OCI-LY3 (cell line): ENCODE measurements at regions not wholly inside any gene's neighbourhood (a gene's known extent, or its start where the extent isn't known, plus 50 kb on each side); places are given as distances from the start of the nearest gene placed in this dataset.

Source experiments
- H2AFZ ChIP-seq: fragments of 200-600, 300-600 bp; shearing (Covaris generic); 2 replicates; pipeline ENCODE4 v1.6.0; 2014; ENCODE audit warnings: antibody characterized with exemption, low read depth, low read length
- H3K27ac ChIP-seq: fragments of 200-600, 300-600 bp; sonication (generic); 2 replicates; pipeline ENCODE4 v1.5.1; 2014; ENCODE audit warnings: mild to moderate bottlenecking, low read length, moderate library complexity, mixed read lengths
- H3K27me3 ChIP-seq: fragments of 200-600, 300-600 bp; sonication (generic); 2 replicates; pipeline ENCODE4 v1.6.1; 2014; ENCODE audit warnings: low read depth, low read length, mixed read lengths
- H3K36me3 ChIP-seq: fragments of 200-600, 300-600 bp; sonication (generic); replicated peaks from 2 replicates; pipeline ENCODE3; 2014; ENCODE audit warnings: low read depth, low read length, mixed read lengths
- H3K4me1 ChIP-seq: fragments of 300-600, 200-600 bp; sonication (generic); 2 replicates; pipeline ENCODE4 v1.6.1; 2014; ENCODE audit warnings: low read length, mixed read lengths
- H3K4me2 ChIP-seq: fragments of 200-600, 300-600 bp; sonication (generic); 2 replicates; pipeline ENCODE4 v1.6.1; 2014; ENCODE audit warnings: low read length, mixed read lengths
- H3K4me3 ChIP-seq: fragments of 300-600, 200-600 bp; sonication (generic); 2 replicates; pipeline ENCODE4 v1.5.1; 2014; ENCODE audit warnings: antibody characterized with exemption, mild to moderate bottlenecking, low read length, moderate library complexity
- H3K79me2 ChIP-seq: fragments of 300-600, 200-600 bp; shearing (Covaris generic); 2 replicates; pipeline ENCODE4 v1.6.1; 2014; ENCODE audit warnings: mild to moderate bottlenecking, low read length, mixed read lengths
- H3K9ac ChIP-seq: fragments of 300-600, 200-600 bp; shearing (Covaris generic); 2 replicates; pipeline ENCODE4 v1.6.0; 2014; ENCODE audit warnings: mild to moderate bottlenecking, low read length, moderate library complexity
- H3K9me3 ChIP-seq: fragments of 200-600, 300-600 bp; shearing (Covaris generic); 2 replicates; pipeline ENCODE4 v1.6.1; 2014; ENCODE audit warnings: low read length, mixed read lengths; ENCODE audit not compliant: insufficient read depth
- H4K20me1 ChIP-seq: fragments of 200-600, 300-600 bp; sonication (generic); 2 replicates; pipeline ENCODE4 v1.6.1; 2016; ENCODE audit warnings: low read length, mixed read lengths; ENCODE audit not compliant: insufficient read depth
- EZH2phosphoT487 ChIP-seq: fragments of 200-600 bp; shearing (Covaris generic); IDR thresholded peaks from 2 replicates; pipeline ENCODE4 v1.6.1; 2018; ENCODE audit warnings: antibody characterized with exemption, mixed run types, low read depth
- TF ChIP-seq, protein P1 (sequence below): fragments of 200-600, 300-600 bp; sonication (generic); IDR thresholded peaks from 2 replicates; pipeline ENCODE4 v1.5.1; 2014; ENCODE audit warnings: antibody characterized with exemption, low read length, low read depth

DNA sequence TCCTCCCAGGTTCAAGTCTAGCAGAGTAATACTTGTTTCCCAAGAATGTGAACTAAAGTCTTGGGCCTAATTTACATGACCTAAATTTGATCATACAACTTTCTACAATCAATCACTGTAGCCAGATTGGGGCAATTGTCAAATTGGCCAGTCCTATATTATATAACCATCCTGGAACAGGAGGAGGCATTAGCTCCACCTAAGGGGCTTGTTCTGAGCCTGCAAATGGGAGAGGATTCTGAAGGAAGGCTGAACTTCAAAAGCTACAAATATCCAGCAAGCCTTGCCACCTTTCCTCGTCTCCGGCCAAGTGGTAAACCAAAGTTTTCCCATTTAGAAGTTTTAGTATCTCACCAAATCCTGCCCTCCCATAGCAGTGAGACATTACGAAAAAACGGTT is 1289.6 kb upstream of the TENM3 start:
- H3K27ac ChIP-seq, result no peak overlapping the region
- H4K20me1 ChIP-seq, result no peaks in the 10 kb centered on the region
- TF ChIP-seq, protein P1, sequence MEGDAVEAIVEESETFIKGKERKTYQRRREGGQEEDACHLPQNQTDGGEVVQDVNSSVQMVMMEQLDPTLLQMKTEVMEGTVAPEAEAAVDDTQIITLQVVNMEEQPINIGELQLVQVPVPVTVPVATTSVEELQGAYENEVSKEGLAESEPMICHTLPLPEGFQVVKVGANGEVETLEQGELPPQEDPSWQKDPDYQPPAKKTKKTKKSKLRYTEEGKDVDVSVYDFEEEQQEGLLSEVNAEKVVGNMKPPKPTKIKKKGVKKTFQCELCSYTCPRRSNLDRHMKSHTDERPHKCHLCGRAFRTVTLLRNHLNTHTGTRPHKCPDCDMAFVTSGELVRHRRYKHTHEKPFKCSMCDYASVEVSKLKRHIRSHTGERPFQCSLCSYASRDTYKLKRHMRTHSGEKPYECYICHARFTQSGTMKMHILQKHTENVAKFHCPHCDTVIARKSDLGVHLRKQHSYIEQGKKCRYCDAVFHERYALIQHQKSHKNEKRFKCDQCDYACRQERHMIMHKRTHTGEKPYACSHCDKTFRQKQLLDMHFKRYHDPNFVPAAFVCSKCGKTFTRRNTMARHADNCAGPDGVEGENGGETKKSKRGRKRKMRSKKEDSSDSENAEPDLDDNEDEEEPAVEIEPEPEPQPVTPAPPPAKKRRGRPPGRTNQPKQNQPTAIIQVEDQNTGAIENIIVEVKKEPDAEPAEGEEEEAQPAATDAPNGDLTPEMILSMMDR, result peak; percentile 30; the same call in 1 of the 2 replicates
- no peak for TF ChIP-seq EZH2phosphoT487
- H3K36me3 ChIP-seq, result no peaks in the 10 kb centered on the region
- no peaks in the 10 kb centered on the region for H3K27me3 ChIP-seq
- no peaks in the 10 kb centered on the region for H3K9me3 ChIP-seq
- no peak overlapping the region for H3K9ac ChIP-seq
- H3K79me2 ChIP-seq, result no peaks in the 10 kb centered on the region
- H3K4me1 ChIP-seq, result no peaks in the 10 kb centered on the region
- no peak overlapping the region for H3K4me3 ChIP-seq
- H3K4me2 ChIP-seq, result no peak overlapping the region
- H2AFZ ChIP-seq, result no peak overlapping the region

DNA sequence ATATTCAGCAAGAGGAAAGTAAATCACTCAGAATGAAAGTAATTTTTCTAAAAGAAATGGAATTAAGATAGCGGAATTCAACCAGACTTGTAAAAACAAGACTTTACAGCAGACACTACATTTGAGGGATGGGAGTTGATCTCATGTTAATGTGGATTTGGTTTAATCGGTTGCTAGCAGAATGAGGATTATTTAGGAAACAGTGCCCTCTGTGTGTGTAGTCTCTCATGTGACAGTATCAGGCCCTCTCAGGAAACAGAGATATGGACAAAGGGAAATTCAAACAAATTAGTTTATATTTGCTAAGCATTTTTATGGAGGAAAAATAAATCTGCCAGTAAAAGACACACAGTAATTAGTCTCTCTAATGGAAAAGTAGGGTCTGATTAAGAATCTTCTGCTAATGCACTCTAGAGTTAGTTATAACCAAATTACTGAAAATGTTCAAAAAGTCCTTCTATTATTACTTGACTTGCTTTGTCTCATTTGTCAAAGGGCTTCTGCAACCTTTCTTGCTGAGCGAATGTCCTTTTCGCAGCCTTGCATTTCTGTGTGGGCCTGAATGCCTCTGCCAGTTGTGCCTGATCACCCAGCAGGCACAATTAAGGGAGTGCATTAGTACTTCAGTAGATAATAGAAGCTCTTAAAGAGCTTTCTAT is 1282.3 kb upstream of the TENM3 start:
- H3K4me1 ChIP-seq, result no peaks in the 10 kb centered on the region
- TF ChIP-seq EZH2phosphoT487, result no peak
- TF ChIP-seq, protein P1, result peak; percentile 20; the same call in 1 of the 2 replicates
- H3K27ac ChIP-seq, result no peak overlapping the region
- H3K9me3 ChIP-seq, result no peaks in the 10 kb centered on the region
- H2AFZ ChIP-seq, result no peak overlapping the region
- no peak overlapping the region for H3K4me3 ChIP-seq
- H3K27me3 ChIP-seq, result no peaks in the 10 kb centered on the region
- H3K4me2 ChIP-seq, result no peak overlapping the region
- no peaks in the 10 kb centered on the region for H3K79me2 ChIP-seq
- no peaks in the 10 kb centered on the region for H3K36me3 ChIP-seq
- no peaks in the 10 kb centered on the region for H4K20me1 ChIP-seq
- H3K9ac ChIP-seq, result no peak overlapping the region

DNA sequence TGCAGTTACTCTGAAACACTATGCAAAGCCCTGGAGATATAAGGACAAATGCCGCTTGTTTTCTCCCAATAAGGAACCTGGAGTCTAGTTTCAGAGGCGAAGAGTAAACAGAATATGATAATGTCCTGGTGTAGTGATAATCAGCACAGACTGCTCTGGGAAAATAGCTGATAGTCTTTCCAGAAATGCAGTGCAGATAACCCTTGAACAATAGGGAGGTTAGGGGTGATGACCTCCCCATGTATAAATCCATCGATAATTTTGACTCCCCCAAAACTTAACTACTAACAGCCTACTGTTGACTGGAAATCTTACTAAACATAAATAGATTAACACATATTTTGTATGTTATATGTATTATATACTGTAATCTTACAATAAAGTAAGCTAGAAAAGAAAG is 1280.9 kb upstream of the TENM3 start:
- no peaks in the 10 kb centered on the region for H3K4me1 ChIP-seq
- no peak overlapping the region for H3K27ac ChIP-seq
- no peak overlapping the region for H2AFZ ChIP-seq

DNA sequence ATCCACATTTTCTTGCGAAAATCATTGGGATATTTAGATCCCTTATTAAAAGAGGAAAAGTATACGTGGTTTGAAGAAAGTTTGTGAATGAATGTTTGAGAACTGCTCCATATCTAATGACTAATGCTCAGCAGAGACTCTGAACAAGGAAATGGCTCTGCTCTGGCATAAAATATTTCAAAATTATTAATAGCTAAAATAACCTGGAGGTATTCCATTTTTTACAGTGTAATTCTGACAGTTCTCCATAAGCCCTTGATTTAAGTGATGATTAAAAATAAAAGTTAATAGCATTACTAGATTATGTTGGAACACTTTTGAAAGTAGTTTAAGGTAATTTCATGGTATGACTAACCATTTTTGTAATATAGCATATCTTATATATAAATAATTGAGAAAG is 1276.9 kb upstream of the TENM3 start:
- H3K9me3 ChIP-seq, result no peaks in the 10 kb centered on the region
- no peak overlapping the region for H3K27ac ChIP-seq
- TF ChIP-seq EZH2phosphoT487, result no peak
- TF ChIP-seq, protein P1, result no peak
- no peaks in the 10 kb centered on the region for H3K27me3 ChIP-seq
- H3K79me2 ChIP-seq, result no peaks in the 10 kb centered on the region
- H3K9ac ChIP-seq, result no peak overlapping the region
- H4K20me1 ChIP-seq, result no peaks in the 10 kb centered on the region
- no peak overlapping the region for H3K4me2 ChIP-seq
- no peaks in the 10 kb centered on the region for H3K4me1 ChIP-seq
- H3K36me3 ChIP-seq, result no peaks in the 10 kb centered on the region
- H3K4me3 ChIP-seq, result no peak overlapping the region
- no peak overlapping the region for H2AFZ ChIP-seq

More for the DNA sequence above, 1280.9 kb upstream of the TENM3 start:
- Histone ChIP-seq H4K20me1 (no peaks in the 10 kb centered on the region), H3K4me3 (no peak overlapping the region), H3K9ac (no peak overlapping the region), H3K9me3 (no peaks in the 10 kb centered on the region), H3K79me2 (no peaks in the 10 kb centered on the region), H3K36me3 (no peaks in the 10 kb centered on the region), H3K27me3 (no peaks in the 10 kb centered on the region), H3K4me2 (no peak overlapping the region)
- TF ChIP-seq, protein P1, result no peak
- TF ChIP-seq EZH2phosphoT487, result no peak
